Right lobe of liver (tissue), 4 donors: ENCODE measurements at regions not wholly inside any gene's neighbourhood (a gene's known extent, or its start where the extent isn't known, plus 50 kb on each side); places are given as distances from the start of the nearest gene placed in this dataset.

Source experiments
- CTCF ChIP-seq, 4 donors: fragments of 200-600 bp in 3 of 4; fragments of 450-650 bp in 1 of 4; IDR thresholded peaks; one replicate each; pipeline versions ENCODE4 v1.5.1 to v1.8.0; 2016 to 2022; ENCODE audit warnings: antibody characterized with exemption in 4 of 4, mild to moderate bottlenecking in 2 of 4
- POLR2A ChIP-seq: fragments of 450-650 bp; IDR thresholded peaks from one replicate; pipeline ENCODE4 v1.6.1; 2017; ENCODE audit warnings: antibody characterized with exemption, mild to moderate bottlenecking
- donor health status: DM: no; HTN: no; CAD: no.
- donor health status: DM: no; HTN: no; CAD: no.
- donor health status: DM: no; HTN: yes; CAD: no.

- peak in 2 of 4 donors; percentile 8 to 14 for TF ChIP-seq CTCF (IDR thresholded peaks at IDR 0.05)
- no peak for TF ChIP-seq POLR2A
Observed at GRCh38 chrX:39438603-39439602, 637.6 kb downstream of the MID1IP1 start.
